H1 (cell line): ENCODE measurements at regions not wholly inside any gene's neighbourhood (a gene's known extent, or its start where the extent isn't known, plus 50 kb on each side); places are given as distances from the start of the nearest gene placed in this dataset.

Experiments used
- CTCF ChIA-PET: fragments of 300-600 bp; sonication (Branson Sonifier 250); formaldehyde crosslinking; loops from one replicate; lab custom pipeline; 2021; ENCODE audit not compliant: partially characterized antibody; lab: Charles Lee
- POLR2A ChIA-PET: fragments of 300-600 bp; sonication (Branson Sonifier 250); formaldehyde crosslinking; loops from one replicate; lab custom pipeline; 2021; ENCODE audit warnings: inconsistent platforms; ENCODE audit not compliant: partially characterized antibody; lab: Charles Lee
- DNase-seq, 2 experiments: peaks; one replicate each; pipeline versions ENCODE4 v3.0.0 to v3.0.0-alpha.2; 2010 to 2022; ENCODE audit warnings: low spot score in 2 of 2, low read depth in 1 of 2, mixed read lengths in 1 of 2
- FAIRE-seq: peaks from 2 replicates; lab custom pipeline; 2011; peaks lifted over from hg19 to GRCh38; lab: Jason Lieb, UNC
- H2AFZ ChIP-seq: 2 replicates; pipeline ENCODE4 v1.8.1; 2012; ENCODE audit warnings: low read length, inconsistent platforms
- H2AK5ac ChIP-seq: 2 replicates; pipeline ENCODE4 v1.6.1; 2013; ENCODE audit warnings: low read depth, low read length
- H2BK120ac ChIP-seq: replicated peaks from 2 replicates; pipeline ENCODE3; 2013; ENCODE audit warnings: low read depth, low read length, inconsistent platforms
- H2BK12ac ChIP-seq: 2 replicates; pipeline ENCODE4 v1.6.1; 2013; ENCODE audit warnings: low read depth, low read length
- H2BK15ac ChIP-seq: 2 replicates; pipeline ENCODE4 v1.6.1; 2013; ENCODE audit warnings: low read length
- H2BK20ac ChIP-seq: 2 replicates; pipeline ENCODE4 v1.6.1; 2013; ENCODE audit warnings: low read length
- H2BK5ac ChIP-seq: 2 replicates; pipeline ENCODE4 v1.6.1; 2013; ENCODE audit warnings: low read depth, low read length
- H3K14ac ChIP-seq: 2 replicates; pipeline ENCODE4 v1.6.1; 2013; ENCODE audit warnings: inconsistent platforms; ENCODE audit not compliant: insufficient read length
- H3K18ac ChIP-seq: 2 replicates; pipeline ENCODE4 v1.6.1; 2013; ENCODE audit warnings: low read length; ENCODE audit errors: extremely low read depth
- H3K23ac ChIP-seq: 2 replicates; pipeline ENCODE4 v1.6.1; 2013; ENCODE audit warnings: inconsistent platforms; ENCODE audit not compliant: insufficient read length
- H3K23me2 ChIP-seq: 2 replicates; pipeline ENCODE4 v1.6.1; 2013; ENCODE audit warnings: low read depth, low read length
- H3K27ac ChIP-seq: 2 replicates; pipeline ENCODE4 v1.6.1; 2011; ENCODE audit warnings: low read depth, low read length, inconsistent platforms
- H3K27me3 ChIP-seq, 4 experiments: replicated peaks in 1 of 4; 1 replicate in 1 of 4; 2 replicates in 3 of 4; pipeline versions ENCODE4 v1.6.1 to v1.8.1; 2011 to 2013; ENCODE audit warnings: low read length in 3 of 4, mild to moderate bottlenecking in 3 of 4, inconsistent platforms in 2 of 4, mixed read lengths in 2 of 4, moderate library complexity in 1 of 4; ENCODE audit not compliant: control insufficient read depth in 3 of 4, insufficient read depth in 3 of 4; ENCODE audit errors: extremely low read depth in 1 of 4
- H3K36me3 ChIP-seq, 4 experiments: 2 replicates each; pipeline versions ENCODE4 v1.6.1 to v1.8.1; 2011 to 2013; ENCODE audit warnings: mild to moderate bottlenecking in 4 of 4, low read length in 3 of 4, moderate library complexity in 2 of 4, control low read depth in 1 of 4, inconsistent platforms in 1 of 4; ENCODE audit not compliant: insufficient read depth in 4 of 4, control insufficient read depth in 2 of 4
- H3K4ac ChIP-seq: replicated peaks from 2 replicates; pipeline ENCODE3; 2013; ENCODE audit warnings: low read length, low read depth, mixed read lengths, inconsistent platforms; ENCODE audit not compliant: insufficient read length
- H3K4me1 ChIP-seq, 4 experiments: replicated peaks in 1 of 4; 1 replicate in 1 of 4; 2 replicates in 3 of 4; pipeline versions ENCODE4 v1.6.1 to v1.8.1; 2011 to 2013; ENCODE audit warnings: low read length in 3 of 4, inconsistent platforms in 2 of 4, mixed read lengths in 1 of 4; ENCODE audit not compliant: insufficient read depth in 4 of 4, control insufficient read depth in 3 of 4
- H3K4me2 ChIP-seq, 2 experiments: 2 replicates each; pipeline versions ENCODE4 v1.6.1 to v1.8.1; 2011 to 2013; ENCODE audit warnings: low read depth in 2 of 2, low read length in 2 of 2, control low read depth in 1 of 2, inconsistent platforms in 1 of 2, mild to moderate bottlenecking in 1 of 2; ENCODE audit not compliant: insufficient read depth in 1 of 2
- H3K4me3 ChIP-seq, 4 experiments: fragments of 200-600, 300-600 bp in 1 of 4; sonication (generic), shearing (Covaris generic), sonication (Bioruptor Twin) in 1 of 4; 2 replicates each; pipeline versions ENCODE4 v1.5.1 to v1.8.1; 2011 to 2016; ENCODE audit warnings: low read length in 4 of 4, low read depth in 3 of 4, control low read depth in 2 of 4, inconsistent platforms in 2 of 4, mild to moderate bottlenecking in 2 of 4, mixed read lengths in 1 of 4, moderate library complexity in 1 of 4; ENCODE audit not compliant: insufficient read depth in 2 of 4; ENCODE audit errors: extremely low read depth in 1 of 4
- H3K56ac ChIP-seq: replicated peaks from 2 replicates; pipeline ENCODE3; 2013; ENCODE audit warnings: low read depth, mild to moderate bottlenecking, mixed read lengths, low read length, inconsistent platforms; ENCODE audit not compliant: insufficient read length
- H3K79me1 ChIP-seq: 2 replicates; pipeline ENCODE4 v1.6.1; 2013; ENCODE audit warnings: low read depth, low read length, control low read depth
- H3K79me2 ChIP-seq, 2 experiments: 2 replicates each; pipeline versions ENCODE4 v1.6.1 to v1.8.1; 2012 to 2013; ENCODE audit warnings: low read length in 2 of 2, mild to moderate bottlenecking in 2 of 2, inconsistent platforms in 1 of 2; ENCODE audit not compliant: insufficient read depth in 2 of 2, control insufficient read depth in 1 of 2
- H3K9ac ChIP-seq, 4 experiments: replicated peaks in 1 of 4; 1 replicate in 1 of 4; 2 replicates in 3 of 4; pipeline versions ENCODE4 v1.6.1 to v1.8.1; 2011 to 2013; ENCODE audit warnings: low read depth in 3 of 4, low read length in 3 of 4, control low read depth in 2 of 4, mild to moderate bottlenecking in 2 of 4, moderate library complexity in 2 of 4, inconsistent platforms in 1 of 4; ENCODE audit errors: extremely low read depth in 1 of 4
- H3K9me3 ChIP-seq, 2 experiments: 2 replicates each; pipeline versions ENCODE4 v1.6.1 to v1.8.1; 2012 to 2013; ENCODE audit warnings: mild to moderate bottlenecking in 2 of 2, moderate library complexity in 2 of 2, control low read depth in 1 of 2, inconsistent platforms in 1 of 2, low read depth in 1 of 2, low read length in 1 of 2, mixed read lengths in 1 of 2; ENCODE audit not compliant: insufficient read depth in 2 of 2
- H4K20me1 ChIP-seq, 2 experiments: replicated peaks in 1 of 2; 2 replicates each; pipeline versions ENCODE3 to v1.8.1; 2011 to 2013; ENCODE audit warnings: inconsistent platforms in 2 of 2, low read length in 2 of 2, mild to moderate bottlenecking in 1 of 2; ENCODE audit not compliant: insufficient read depth in 2 of 2, control insufficient read depth in 1 of 2
- H4K5ac ChIP-seq: 2 replicates; pipeline ENCODE4 v1.6.1; 2013; ENCODE audit warnings: low read length, low read depth, mixed read lengths, inconsistent platforms; ENCODE audit not compliant: insufficient read length
- H4K8ac ChIP-seq: 2 replicates; pipeline ENCODE4 v1.8.0; 2013; ENCODE audit warnings: mild to moderate bottlenecking, moderate library complexity, low read length, inconsistent platforms; ENCODE audit not compliant: insufficient read depth; ENCODE audit errors: extremely low read depth
- H4K91ac ChIP-seq: replicated peaks from 2 replicates; pipeline ENCODE3; 2013; ENCODE audit warnings: low read length, mixed read lengths, inconsistent platforms; ENCODE audit not compliant: insufficient read length
- BACH1 ChIP-seq: IDR thresholded peaks from 2 replicates; pipeline ENCODE4 v1.6.1; 2012; ENCODE audit warnings: low read length, improper control_type of control experiment
- BCL11A ChIP-seq, 2 experiments: IDR thresholded peaks; one replicate each; pipeline ENCODE4 v1.6.1; 2011; ENCODE audit warnings: low read depth in 2 of 2, low read length in 2 of 2, mild to moderate bottlenecking in 2 of 2
- CBX8 ChIP-seq: fragments of 300-800, 300-1000 bp; sonication (generic); IDR thresholded peaks from 2 replicates; pipeline ENCODE4 v1.7.1; 2016; ENCODE audit warnings: low read depth, low read length, borderline replicate concordance
- KDM1A ChIP-seq: fragments of 200-600, 300-600 bp; sonication (generic); IDR thresholded peaks from 2 replicates; pipeline ENCODE4 v1.7.1; 2016; ENCODE audit warnings: mild to moderate bottlenecking, low read length, borderline replicate concordance
- KDM4A ChIP-seq: IDR thresholded peaks from one replicate; pipeline ENCODE4 v1.7.1; 2012; ENCODE audit warnings: low read depth, mild to moderate bottlenecking, moderate library complexity, low read length, inconsistent platforms; ENCODE audit not compliant: severe bottlenecking
- POLR2AphosphoS5 ChIP-seq: IDR thresholded peaks from 2 replicates; pipeline ENCODE4 v1.6.1; 2011; ENCODE audit warnings: low read depth, low read length
- RNF2 ChIP-seq: fragments of 200-900, 300-1000 bp; sonication (generic); IDR thresholded peaks from 2 replicates; pipeline ENCODE4 v1.7.1; 2016; ENCODE audit warnings: borderline replicate concordance, low read depth, mild to moderate bottlenecking, antibody characterized with exemption, low read length; ENCODE audit not compliant: poor library complexity, severe bottlenecking; ENCODE audit errors: missing control alignments
- RXRA ChIP-seq: IDR thresholded peaks from 2 replicates; pipeline ENCODE4 v1.6.1; 2011; ENCODE audit warnings: low read depth, mild to moderate bottlenecking, low read length, moderate library complexity; ENCODE audit not compliant: insufficient read depth
- SAP30 ChIP-seq: fragments of 300-600 bp; sonication (generic); IDR thresholded peaks from 2 replicates; pipeline ENCODE4 v1.7.1; 2012; ENCODE audit warnings: low read length, moderate library complexity, mild to moderate bottlenecking, inconsistent platforms; ENCODE audit not compliant: insufficient read depth, insufficient replicate concordance
- SP1 ChIP-seq: IDR thresholded peaks from 2 replicates; pipeline ENCODE4 v1.6.1; 2011; ENCODE audit warnings: low read depth, low read length
- SP2 ChIP-seq: IDR thresholded peaks from 2 replicates; pipeline ENCODE4 v1.6.1; 2012; ENCODE audit warnings: mild to moderate bottlenecking, low read length, inconsistent platforms
- TAF1 ChIP-seq: IDR thresholded peaks from 2 replicates; pipeline ENCODE4 v1.6.1; 2011; ENCODE audit warnings: mild to moderate bottlenecking, low read depth, low read length
- TBP ChIP-seq: IDR thresholded peaks from 2 replicates; pipeline ENCODE4 v1.6.1; 2011; ENCODE audit warnings: low read depth, low read length, improper control_type of control experiment
- TCF12 ChIP-seq: IDR thresholded peaks from 2 replicates; pipeline ENCODE4 v1.6.1; 2011; ENCODE audit warnings: low read depth, mild to moderate bottlenecking, low read length
- YY1 ChIP-seq: IDR thresholded peaks from 2 replicates; pipeline ENCODE4 v1.6.1; 2011; ENCODE audit warnings: low read depth, mild to moderate bottlenecking, low read length
- WGBS, 2 experiments: shearing (Covaris generic) in 1 of 2; methylation state at CpG; one replicate each; pipeline versions ENCODE4 v1.1.6 to v1.1.7; 2013 to 2015; ENCODE audit warnings: low lambda C conversion rate in 2 of 2, mixed read lengths in 2 of 2, inconsistent platforms in 1 of 2, low coverage in 1 of 2, missing lambda C conversion rate in 1 of 2; ENCODE audit not compliant: insufficient replicate concordance in 2 of 2, insufficient coverage in 1 of 2, insufficient read length in 1 of 2; ENCODE audit errors: extremely low coverage in 1 of 2, missing lambda C conversion rate in 1 of 2; 5-methylcytosine and 5-hydroxymethylcytosine counted together
- TF ChIP-seq, protein P1 (sequence below): IDR thresholded peaks from 2 replicates; pipeline ENCODE4 v1.6.1; 2011; ENCODE audit warnings: low read depth, mild to moderate bottlenecking, low read length; ENCODE audit not compliant: insufficient read depth

DNA sequence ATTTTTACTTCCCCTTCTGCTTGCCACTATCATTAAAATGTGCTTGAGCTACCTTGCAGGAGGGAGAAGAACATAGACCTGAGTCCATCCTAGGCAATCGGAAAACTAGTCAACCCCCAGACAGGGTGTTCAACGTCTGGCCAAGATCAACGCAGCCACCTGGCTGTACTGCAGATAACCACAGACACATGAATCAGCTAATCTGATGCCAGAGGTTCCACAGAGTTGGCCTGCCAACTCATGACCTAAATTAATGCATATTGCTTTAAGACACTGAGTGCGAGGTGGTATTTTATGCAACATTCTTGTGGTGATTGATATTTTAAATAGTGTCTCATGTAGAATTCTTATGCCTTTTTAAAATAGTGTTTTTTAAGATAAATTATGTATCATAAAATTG lies 1283.8 kb upstream of the PABPC4L start:
- POLR2A ChIA-PET = no interaction called here
- FAIRE-seq (no peak), DNase-seq (no peak)
- H3K4me1 ChIP-seq = no peaks in the 10 kb centered on the region
- H3K14ac ChIP-seq = no peak overlapping the region
- no peaks in the 10 kb centered on the region for H3K23me2 ChIP-seq
- no peak overlapping the region for H4K91ac ChIP-seq
- WGBS, 2 experiments = 97% methylated on average over 4 of the region's 4 CpGs; no CpG with 5 or more reads in 1 of the 2 experiments
- H2BK20ac ChIP-seq = no peak overlapping the region
- H3K23ac ChIP-seq = no peak overlapping the region
- no peaks in the 10 kb centered on the region for H3K27me3 ChIP-seq
- H4K20me1 ChIP-seq = no peaks in the 10 kb centered on the region
- no peaks in the 10 kb centered on the region for H3K9me3 ChIP-seq
- H4K8ac ChIP-seq = no peak overlapping the region
- H2BK120ac ChIP-seq = no peak overlapping the region
- H3K4ac ChIP-seq = no peak overlapping the region
- H3K18ac ChIP-seq = no peak overlapping the region
- no peak overlapping the region for H3K4me2 ChIP-seq
- no peaks in the 10 kb centered on the region for H3K36me3 ChIP-seq
- no peaks in the 10 kb centered on the region for H3K79me2 ChIP-seq
- no peak overlapping the region for H4K5ac ChIP-seq
- H2AK5ac ChIP-seq = no peak overlapping the region
- CTCF ChIA-PET = no interaction called here
- no peak overlapping the region for H2BK12ac ChIP-seq
- H3K27ac ChIP-seq = no peak overlapping the region
- no peak overlapping the region for H2AFZ ChIP-seq
- H3K79me1 ChIP-seq = no peaks in the 10 kb centered on the region
- no peak overlapping the region for H3K9ac ChIP-seq
- H2BK15ac ChIP-seq = no peak overlapping the region
- no peak overlapping the region for H2BK5ac ChIP-seq
- no peak overlapping the region for H3K4me3 ChIP-seq
- no peak overlapping the region for H3K56ac ChIP-seq
- TF ChIP-seq RNF2 (no peak), KDM1A (no peak), SAP30 (no peak), BCL11A (IDR thresholded peaks at IDR 0.05; ENCODE audit: low read depth in 2 of 2, low read length in 2 of 2) (no peak), KDM4A (no peak), TCF12 (no peak), TBP (no peak), YY1 (no peak), SP1 (no peak), TAF1 (no peak), BACH1 (no peak), CBX8 (no peak), SP2 (no peak), RXRA (no peak), POLR2AphosphoS5 (no peak)
- TF ChIP-seq, protein P1, sequence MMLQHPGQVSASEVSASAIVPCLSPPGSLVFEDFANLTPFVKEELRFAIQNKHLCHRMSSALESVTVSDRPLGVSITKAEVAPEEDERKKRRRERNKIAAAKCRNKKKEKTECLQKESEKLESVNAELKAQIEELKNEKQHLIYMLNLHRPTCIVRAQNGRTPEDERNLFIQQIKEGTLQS = no peak
